Liver (tissue), 3 donors: ENCODE measurements at regions not wholly inside any gene's neighbourhood (a gene's known extent, or its start where the extent isn't known, plus 50 kb on each side); places are given as distances from the start of the nearest gene placed in this dataset.

Source experiments
- FOXA1 ChIP-seq: IDR thresholded peaks from 2 replicates; pipeline ENCODE4 v1.6.1; 2016; ENCODE audit warnings: antibody characterized with exemption
- GABPA ChIP-seq, 2 donors: IDR thresholded peaks in 1 of 2; conservative IDR thresholded peaks in 1 of 2; 2 replicates each; pipeline ENCODE4 v1.6.1; 2016; ENCODE audit warnings: antibody characterized with exemption in 2 of 2, mild to moderate bottlenecking in 1 of 2, moderate library complexity in 1 of 2
- RAD21 ChIP-seq, 2 donors: IDR thresholded peaks; 2 replicates each; pipeline ENCODE4 v1.6.1; 2016; ENCODE audit warnings: antibody characterized with exemption in 2 of 2, mild to moderate bottlenecking in 2 of 2
- SP1 ChIP-seq: IDR thresholded peaks from 2 replicates; pipeline ENCODE4 v1.6.1; 2018; ENCODE audit warnings: antibody characterized with exemption, mild to moderate bottlenecking
- TAF1 ChIP-seq: conservative IDR thresholded peaks from 2 replicates; pipeline ENCODE4 v1.6.1; 2016; ENCODE audit warnings: antibody characterized with exemption, mild to moderate bottlenecking
- YY1 ChIP-seq: IDR thresholded peaks from 2 replicates; pipeline ENCODE4 v1.6.1; 2016; ENCODE audit warnings: antibody characterized with exemption, mild to moderate bottlenecking
- TF ChIP-seq, protein P1 (sequence below): fragments of 150-350 bp; IDR thresholded peaks from 2 replicates; pipeline ENCODE4 v1.5.1; 2017; ENCODE audit warnings: improper control_type of control experiment, low read depth, low read length; ENCODE audit not compliant: missing input control
- TF ChIP-seq, protein P2 (sequence below): IDR thresholded peaks from 2 replicates; pipeline ENCODE4 v1.6.1; 2016; ENCODE audit warnings: antibody characterized with exemption
- TF ChIP-seq, protein P3 (sequence below): IDR thresholded peaks from 2 replicates; pipeline ENCODE4 v1.6.1; 2016; ENCODE audit warnings: antibody characterized with exemption, mild to moderate bottlenecking
- TF ChIP-seq, protein P4 (sequence below): IDR thresholded peaks from 2 replicates; pipeline ENCODE4 v1.6.1; 2016; ENCODE audit warnings: antibody characterized with exemption
- donor health status: healthy.
- donor health status: healthy.

DNA sequence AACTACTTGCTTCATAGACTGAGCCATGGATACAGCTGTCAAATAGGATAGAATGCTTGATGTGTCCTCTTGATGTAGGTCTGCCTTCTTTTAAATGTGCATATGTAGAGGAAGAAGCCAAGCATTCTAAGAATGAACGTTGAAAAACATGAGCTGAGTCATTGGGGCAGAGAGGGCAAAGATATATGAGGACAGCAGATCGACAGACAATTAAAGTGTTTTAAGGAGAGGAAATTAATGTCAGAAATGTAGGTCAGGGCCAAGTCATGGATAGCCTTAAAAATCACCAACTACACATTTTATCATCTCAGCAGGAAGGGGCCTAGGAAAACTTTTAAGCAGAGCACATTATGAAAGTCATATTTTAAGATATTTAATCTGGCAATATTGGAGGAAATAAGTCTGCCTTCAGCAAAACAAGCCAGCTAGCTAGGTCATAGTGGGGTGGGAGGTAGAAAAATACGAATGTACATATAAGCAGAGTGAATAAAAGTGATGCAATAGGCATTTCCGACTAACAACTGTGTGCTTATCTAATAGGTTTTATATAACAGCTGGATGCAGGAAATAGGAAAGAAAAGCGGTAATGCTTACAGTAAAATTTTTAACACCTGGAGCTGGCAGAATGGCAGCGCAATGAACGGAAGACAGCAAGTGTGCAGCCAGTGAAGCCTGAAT, 638.3 kb upstream of the TPK1 start:
- TF ChIP-seq RAD21 (IDR thresholded peaks at IDR 0.05) (no peak), GABPA (IDR thresholded peaks at IDR 0.05 in 1 of 2, conservative IDR thresholded peaks at IDR 0.05 in 1 of 2) (no peak), TAF1 (no peak), YY1 (no peak), FOXA1 (no peak), SP1 (no peak)
- TF ChIP-seq, protein P1, sequence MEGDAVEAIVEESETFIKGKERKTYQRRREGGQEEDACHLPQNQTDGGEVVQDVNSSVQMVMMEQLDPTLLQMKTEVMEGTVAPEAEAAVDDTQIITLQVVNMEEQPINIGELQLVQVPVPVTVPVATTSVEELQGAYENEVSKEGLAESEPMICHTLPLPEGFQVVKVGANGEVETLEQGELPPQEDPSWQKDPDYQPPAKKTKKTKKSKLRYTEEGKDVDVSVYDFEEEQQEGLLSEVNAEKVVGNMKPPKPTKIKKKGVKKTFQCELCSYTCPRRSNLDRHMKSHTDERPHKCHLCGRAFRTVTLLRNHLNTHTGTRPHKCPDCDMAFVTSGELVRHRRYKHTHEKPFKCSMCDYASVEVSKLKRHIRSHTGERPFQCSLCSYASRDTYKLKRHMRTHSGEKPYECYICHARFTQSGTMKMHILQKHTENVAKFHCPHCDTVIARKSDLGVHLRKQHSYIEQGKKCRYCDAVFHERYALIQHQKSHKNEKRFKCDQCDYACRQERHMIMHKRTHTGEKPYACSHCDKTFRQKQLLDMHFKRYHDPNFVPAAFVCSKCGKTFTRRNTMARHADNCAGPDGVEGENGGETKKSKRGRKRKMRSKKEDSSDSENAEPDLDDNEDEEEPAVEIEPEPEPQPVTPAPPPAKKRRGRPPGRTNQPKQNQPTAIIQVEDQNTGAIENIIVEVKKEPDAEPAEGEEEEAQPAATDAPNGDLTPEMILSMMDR: no peak
- TF ChIP-seq, protein P2, sequence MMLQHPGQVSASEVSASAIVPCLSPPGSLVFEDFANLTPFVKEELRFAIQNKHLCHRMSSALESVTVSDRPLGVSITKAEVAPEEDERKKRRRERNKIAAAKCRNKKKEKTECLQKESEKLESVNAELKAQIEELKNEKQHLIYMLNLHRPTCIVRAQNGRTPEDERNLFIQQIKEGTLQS: no peak
- TF ChIP-seq, protein P3, sequence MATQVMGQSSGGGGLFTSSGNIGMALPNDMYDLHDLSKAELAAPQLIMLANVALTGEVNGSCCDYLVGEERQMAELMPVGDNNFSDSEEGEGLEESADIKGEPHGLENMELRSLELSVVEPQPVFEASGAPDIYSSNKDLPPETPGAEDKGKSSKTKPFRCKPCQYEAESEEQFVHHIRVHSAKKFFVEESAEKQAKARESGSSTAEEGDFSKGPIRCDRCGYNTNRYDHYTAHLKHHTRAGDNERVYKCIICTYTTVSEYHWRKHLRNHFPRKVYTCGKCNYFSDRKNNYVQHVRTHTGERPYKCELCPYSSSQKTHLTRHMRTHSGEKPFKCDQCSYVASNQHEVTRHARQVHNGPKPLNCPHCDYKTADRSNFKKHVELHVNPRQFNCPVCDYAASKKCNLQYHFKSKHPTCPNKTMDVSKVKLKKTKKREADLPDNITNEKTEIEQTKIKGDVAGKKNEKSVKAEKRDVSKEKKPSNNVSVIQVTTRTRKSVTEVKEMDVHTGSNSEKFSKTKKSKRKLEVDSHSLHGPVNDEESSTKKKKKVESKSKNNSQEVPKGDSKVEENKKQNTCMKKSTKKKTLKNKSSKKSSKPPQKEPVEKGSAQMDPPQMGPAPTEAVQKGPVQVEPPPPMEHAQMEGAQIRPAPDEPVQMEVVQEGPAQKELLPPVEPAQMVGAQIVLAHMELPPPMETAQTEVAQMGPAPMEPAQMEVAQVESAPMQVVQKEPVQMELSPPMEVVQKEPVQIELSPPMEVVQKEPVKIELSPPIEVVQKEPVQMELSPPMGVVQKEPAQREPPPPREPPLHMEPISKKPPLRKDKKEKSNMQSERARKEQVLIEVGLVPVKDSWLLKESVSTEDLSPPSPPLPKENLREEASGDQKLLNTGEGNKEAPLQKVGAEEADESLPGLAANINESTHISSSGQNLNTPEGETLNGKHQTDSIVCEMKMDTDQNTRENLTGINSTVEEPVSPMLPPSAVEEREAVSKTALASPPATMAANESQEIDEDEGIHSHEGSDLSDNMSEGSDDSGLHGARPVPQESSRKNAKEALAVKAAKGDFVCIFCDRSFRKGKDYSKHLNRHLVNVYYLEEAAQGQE: no peak
- TF ChIP-seq, protein P4, sequence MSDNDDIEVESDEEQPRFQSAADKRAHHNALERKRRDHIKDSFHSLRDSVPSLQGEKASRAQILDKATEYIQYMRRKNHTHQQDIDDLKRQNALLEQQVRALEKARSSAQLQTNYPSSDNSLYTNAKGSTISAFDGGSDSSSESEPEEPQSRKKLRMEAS: no peak
